ENCODE measurements at regions not wholly inside any gene's neighbourhood (a gene's known extent, or its start where the extent isn't known, plus 50 kb on each side); places are given as distances from the start of the nearest gene placed in this dataset.

DNA sequence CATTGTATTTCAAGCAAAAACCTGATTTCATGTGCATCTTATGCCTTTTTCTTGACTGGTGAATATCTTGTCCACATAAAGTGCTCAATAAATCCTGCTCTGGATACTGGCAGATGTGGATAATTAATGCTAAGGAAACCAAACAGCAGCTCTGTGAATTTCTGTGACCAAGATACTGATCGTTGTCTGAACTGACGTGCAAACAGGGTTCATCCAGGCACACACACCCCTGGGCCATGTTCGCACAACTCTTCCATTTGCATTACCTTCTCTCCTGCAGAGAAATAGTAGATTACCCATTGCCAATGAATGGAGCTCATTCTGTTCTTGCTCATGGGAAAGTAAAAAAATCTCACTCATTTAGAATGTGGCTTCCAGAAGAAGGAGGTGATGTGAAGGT lies 316.2 kb upstream of the TRIB2 start:
- Histone ChIP-seq H3K4me3 (ENCODE audit: control insufficient read depth in 1 of 7, extremely low read depth in 1 of 7, insufficient read depth in 4 of 7, low read depth in 2 of 7, low read length in 6 of 7) (no peak overlapping the region), H3K27me3 (replicated peaks in 2 of 5; ENCODE audit: control insufficient read depth in 4 of 5, insufficient read depth in 5 of 5, low read length in 4 of 5) (peaks cover 0 to 4% (median 0%) of the 10 kb centered on the region in 5 experiments), H3K9me3 (ENCODE audit: control extremely low read depth in 1 of 5, control insufficient read depth in 4 of 5, insufficient read depth in 2 of 5, low read depth in 1 of 5, low read length in 4 of 5) (peaks cover 0 to 8% (median 2%) of the 10 kb centered on the region in 5 experiments), H3K27ac (ENCODE audit: insufficient read depth in 1 of 2, low read depth in 1 of 2, low read length in 2 of 2, poor library complexity in 1 of 2, severe bottlenecking in 2 of 2) (no peak overlapping the region), H3K36me3 (ENCODE audit: control insufficient read depth in 4 of 4, insufficient read depth in 4 of 4, low read length in 3 of 4) (no peaks in the 10 kb centered on the region), H3K4me1 (ENCODE audit: control extremely low read depth in 1 of 4, control insufficient read depth in 4 of 4, insufficient read depth in 4 of 4, low read length in 3 of 4) (no peaks in the 10 kb centered on the region)
- ChIA-PET CTCF (interaction anchor here (1.4 kb wide), 1 partner anchor 10 kb away, joined by 3 read pairs; no protein-coding TSS in a partner anchor), POLR2A (no interaction called here)
- no peak for DNase-seq
- 100% methylated on average over 3 of the region's 3 CpGs for WGBS (ENCODE audit: insufficient coverage)

DNA sequence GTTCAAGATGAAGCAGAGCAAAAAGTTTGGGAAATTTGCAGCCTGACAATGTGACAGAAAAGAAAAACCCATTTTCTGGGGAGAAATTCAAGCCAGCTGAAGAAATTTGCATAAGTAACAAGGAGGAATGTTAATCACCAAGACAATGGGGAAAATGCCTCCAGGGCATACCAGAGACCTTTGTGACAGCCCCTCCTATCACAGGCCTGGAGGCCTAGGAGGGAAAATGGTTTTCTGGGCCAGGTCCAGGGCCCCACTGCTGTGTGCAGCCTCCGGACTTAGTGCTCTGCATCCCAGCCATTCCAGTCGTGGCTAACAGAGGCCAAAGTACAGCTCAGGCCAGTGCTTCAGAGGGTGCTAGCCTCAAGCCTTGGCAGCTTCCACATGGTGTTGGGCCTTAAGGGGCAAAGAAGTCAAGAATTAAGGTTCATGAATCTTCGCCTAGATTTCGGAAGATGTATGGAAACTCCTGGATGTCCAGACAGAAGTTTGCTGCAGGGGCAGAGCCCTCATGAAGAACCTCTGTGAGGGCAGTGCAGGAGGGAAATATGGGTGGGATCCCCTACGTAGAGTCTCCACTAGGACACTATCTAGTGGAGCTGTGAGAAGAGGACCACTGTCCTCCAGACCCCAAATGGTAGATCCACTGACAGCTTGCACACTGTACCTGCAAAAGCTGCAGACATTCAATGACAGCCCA lies 314.1 kb upstream of the TRIB2 start:
- H3K27me3 ChIP-seq (replicated peaks in 2 of 5; ENCODE audit: control insufficient read depth in 4 of 5, insufficient read depth in 5 of 5, low read length in 4 of 5) = no peaks in the 10 kb centered on the region
- ChIA-PET POLR2A (no interaction called here), CTCF (no interaction called here)
- H3K4me1 ChIP-seq (ENCODE audit: control extremely low read depth in 1 of 4, control insufficient read depth in 4 of 4, insufficient read depth in 4 of 4, low read length in 3 of 4) = no peaks in the 10 kb centered on the region
- H3K4me3 ChIP-seq (ENCODE audit: control insufficient read depth in 1 of 7, extremely low read depth in 1 of 7, insufficient read depth in 4 of 7, low read depth in 2 of 7, low read length in 6 of 7) = no peak overlapping the region
- WGBS (ENCODE audit: insufficient coverage) = 99% methylated on average over 5 of the region's 5 CpGs
- H3K36me3 ChIP-seq (ENCODE audit: control insufficient read depth in 4 of 4, insufficient read depth in 4 of 4, low read length in 3 of 4) = no peaks in the 10 kb centered on the region
- no peak for DNase-seq
- peaks cover 0 to 8% (median 2%) of the 10 kb centered on the region in 5 experiments for H3K9me3 ChIP-seq (ENCODE audit: control extremely low read depth in 1 of 5, control insufficient read depth in 4 of 5, insufficient read depth in 2 of 5, low read depth in 1 of 5, low read length in 4 of 5)
- H3K27ac ChIP-seq (ENCODE audit: insufficient read depth in 1 of 2, low read depth in 1 of 2, low read length in 2 of 2, poor library complexity in 1 of 2, severe bottlenecking in 2 of 2) = no peak overlapping the region

DNA sequence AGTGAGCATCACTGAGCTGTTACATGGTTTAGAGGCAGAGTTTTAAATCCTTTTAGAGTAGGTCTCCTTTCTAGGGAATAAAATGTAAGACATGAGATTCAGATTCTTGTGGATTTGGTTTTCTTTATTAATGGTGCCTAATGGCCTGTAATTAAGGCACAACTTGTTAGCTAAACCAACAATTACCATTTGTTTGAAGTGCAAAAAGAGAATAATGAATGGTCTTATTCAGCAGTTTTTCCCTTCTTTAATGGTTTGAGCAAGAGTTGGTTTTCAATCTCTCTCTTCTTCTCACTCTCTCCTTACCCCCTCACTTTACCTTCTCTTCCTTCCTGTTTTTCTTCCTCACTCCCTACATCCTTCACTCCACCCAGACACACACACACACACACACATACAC lies 312.2 kb upstream of the TRIB2 start:
- Histone ChIP-seq H3K27ac (ENCODE audit: insufficient read depth in 1 of 2, low read depth in 1 of 2, low read length in 2 of 2, poor library complexity in 1 of 2, severe bottlenecking in 2 of 2) (no peak overlapping the region), H3K36me3 (ENCODE audit: control insufficient read depth in 4 of 4, insufficient read depth in 4 of 4, low read length in 3 of 4) (no peaks in the 10 kb centered on the region), H3K9me3 (ENCODE audit: control extremely low read depth in 1 of 5, control insufficient read depth in 4 of 5, insufficient read depth in 2 of 5, low read depth in 1 of 5, low read length in 4 of 5) (peaks cover 0 to 8% (median 2%) of the 10 kb centered on the region in 5 experiments), H3K4me3 (ENCODE audit: control insufficient read depth in 1 of 7, extremely low read depth in 1 of 7, insufficient read depth in 4 of 7, low read depth in 2 of 7, low read length in 6 of 7) (no peak overlapping the region), H3K4me1 (ENCODE audit: control extremely low read depth in 1 of 4, control insufficient read depth in 4 of 4, insufficient read depth in 4 of 4, low read length in 3 of 4) (no peaks in the 10 kb centered on the region), H3K27me3 (replicated peaks in 2 of 5; ENCODE audit: control insufficient read depth in 4 of 5, insufficient read depth in 5 of 5, low read length in 4 of 5) (no peaks in the 10 kb centered on the region)
- ChIA-PET CTCF (interaction anchor here (1.4 kb wide), 1 partner anchor 602 kb away, joined by 4 read pairs; no protein-coding TSS in a partner anchor), POLR2A (no interaction called here)
- no peak for DNase-seq

DNA sequence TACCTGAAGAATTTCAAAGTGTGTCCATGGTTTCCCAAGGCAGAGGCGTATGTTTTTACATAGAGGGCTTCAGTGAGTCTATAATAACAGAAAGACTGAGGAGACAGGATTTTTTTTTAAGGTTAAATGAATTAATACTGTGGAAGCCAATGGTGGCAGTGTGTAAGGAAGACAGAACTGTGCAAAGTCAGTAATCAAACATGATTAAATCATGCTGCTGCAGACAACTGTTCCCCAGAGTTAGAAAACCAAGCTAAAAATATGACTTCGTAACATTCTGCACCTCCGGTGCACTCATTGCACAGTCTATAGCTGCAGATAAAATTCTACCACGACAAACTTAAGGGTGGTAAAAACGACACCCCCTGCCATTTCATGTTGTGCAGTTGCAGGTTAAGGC lies 309.6 kb upstream of the TRIB2 start:
- POLR2A ChIA-PET = no interaction called here
- H3K36me3 ChIP-seq (ENCODE audit: control insufficient read depth in 4 of 4, insufficient read depth in 4 of 4, low read length in 3 of 4) = no peaks in the 10 kb centered on the region
- WGBS (ENCODE audit: insufficient coverage) = 79% methylated on average over 4 of the region's 5 CpGs
- DNase-seq = no peak
- H3K27ac ChIP-seq (ENCODE audit: insufficient read depth in 1 of 2, low read depth in 1 of 2, low read length in 2 of 2, poor library complexity in 1 of 2, severe bottlenecking in 2 of 2) = no peak overlapping the region
- H3K27me3 ChIP-seq (replicated peaks in 2 of 5; ENCODE audit: control insufficient read depth in 4 of 5, insufficient read depth in 5 of 5, low read length in 4 of 5) = no peaks in the 10 kb centered on the region
- CTCF ChIA-PET = no interaction called here
- no peaks in the 10 kb centered on the region for H3K4me1 ChIP-seq (ENCODE audit: control extremely low read depth in 1 of 4, control insufficient read depth in 4 of 4, insufficient read depth in 4 of 4, low read length in 3 of 4)
- H3K4me3 ChIP-seq (ENCODE audit: control insufficient read depth in 1 of 7, extremely low read depth in 1 of 7, insufficient read depth in 4 of 7, low read depth in 2 of 7, low read length in 6 of 7) = no peak overlapping the region
- H3K9me3 ChIP-seq (ENCODE audit: control extremely low read depth in 1 of 5, control insufficient read depth in 4 of 5, insufficient read depth in 2 of 5, low read depth in 1 of 5, low read length in 4 of 5) = peaks cover 0 to 12% (median 4%) of the 10 kb centered on the region in 5 experiments

DNA sequence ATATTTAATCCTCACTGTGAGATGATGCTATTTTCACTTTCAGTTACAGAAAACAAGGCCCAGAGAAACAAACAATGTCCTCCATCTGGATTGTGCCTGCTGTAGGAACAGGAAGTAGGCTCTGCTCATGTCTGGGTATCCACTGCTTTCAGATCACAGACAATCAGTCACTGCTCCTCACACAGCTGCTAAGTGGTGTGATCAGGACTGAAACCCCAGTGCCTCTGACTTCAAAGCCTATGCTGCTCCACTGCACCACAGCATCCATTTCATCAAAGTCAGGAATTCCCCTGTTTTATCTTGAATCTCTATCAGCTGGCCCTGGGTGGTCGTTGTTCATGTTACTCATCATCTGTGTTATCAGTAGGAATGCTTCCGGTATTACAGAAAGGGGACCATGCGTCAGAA lies 303.8 kb upstream of the TRIB2 start:
- H3K9me3 ChIP-seq (ENCODE audit: control extremely low read depth in 1 of 5, control insufficient read depth in 4 of 5, insufficient read depth in 2 of 5, low read depth in 1 of 5, low read length in 4 of 5) = peaks cover 0 to 4% (median 2%) of the 10 kb centered on the region in 5 experiments
- H3K4me3 ChIP-seq (ENCODE audit: control insufficient read depth in 1 of 7, extremely low read depth in 1 of 7, insufficient read depth in 4 of 7, low read depth in 2 of 7, low read length in 6 of 7) = no peak overlapping the region
- H3K4me1 ChIP-seq (ENCODE audit: control extremely low read depth in 1 of 4, control insufficient read depth in 4 of 4, insufficient read depth in 4 of 4, low read length in 3 of 4) = no peaks in the 10 kb centered on the region
- no peak overlapping the region for H3K27ac ChIP-seq (ENCODE audit: insufficient read depth in 1 of 2, low read depth in 1 of 2, low read length in 2 of 2, poor library complexity in 1 of 2, severe bottlenecking in 2 of 2)
- peak in 2 of 3 donors; percentile 54 to 61 for DNase-seq
- no peaks in the 10 kb centered on the region for H3K36me3 ChIP-seq (ENCODE audit: control insufficient read depth in 4 of 4, insufficient read depth in 4 of 4, low read length in 3 of 4)
- ChIA-PET POLR2A (interaction anchor here (0.6 kb wide), 1 partner anchor 576 kb away, joined by 5 read pairs; no protein-coding TSS in a partner anchor), CTCF (no interaction called here)
- WGBS (ENCODE audit: insufficient coverage) = 71% methylated on average over 3 of the region's 3 CpGs
- H3K27me3 ChIP-seq (replicated peaks in 2 of 5; ENCODE audit: control insufficient read depth in 4 of 5, insufficient read depth in 5 of 5, low read length in 4 of 5) = no peaks in the 10 kb centered on the region

DNA sequence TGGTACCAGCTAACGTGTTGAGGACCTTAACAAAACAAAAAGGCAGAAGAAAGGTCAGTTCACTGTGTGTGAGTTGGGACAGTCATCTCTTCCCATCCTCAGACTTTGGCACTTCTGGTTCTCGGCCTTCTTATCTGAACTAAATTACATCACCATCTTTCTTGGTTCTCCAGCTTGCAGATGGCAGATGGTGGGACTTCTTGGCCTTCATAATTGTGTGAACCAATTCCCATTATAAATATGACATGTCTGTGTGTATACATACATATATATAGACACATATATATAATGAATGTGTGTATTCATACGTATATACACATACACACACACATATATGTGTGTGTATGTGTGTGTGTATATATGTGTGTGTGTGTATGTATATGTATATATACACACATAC lies 301.2 kb upstream of the TRIB2 start:
- CTCF ChIA-PET = interaction anchor here (1.2 kb wide), 1 partner anchor 296 kb away, joined by 3 read pairs; no protein-coding TSS in a partner anchor
- POLR2A ChIA-PET = no interaction called here

DNA sequence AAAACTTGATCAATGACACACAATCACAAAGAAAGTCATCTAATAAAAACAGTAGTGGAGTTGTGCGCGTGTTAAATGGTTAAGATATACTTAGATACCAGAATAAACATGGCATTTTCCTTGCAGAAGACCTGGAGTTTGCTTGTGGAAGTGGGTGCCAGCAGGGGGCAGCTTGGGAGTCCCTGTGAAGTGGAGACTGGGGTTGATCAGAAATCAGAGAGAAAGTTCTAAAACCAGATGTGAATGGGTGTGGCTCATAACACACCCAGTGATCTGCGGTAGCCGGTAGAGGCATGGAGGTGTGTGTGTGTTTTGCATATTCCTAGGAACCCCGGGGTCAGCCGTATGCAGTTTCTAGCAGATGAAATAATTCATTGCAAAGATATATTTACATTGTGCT lies 300.1 kb upstream of the TRIB2 start:
- ChIA-PET CTCF (interaction anchor here (1.2 kb wide), 1 partner anchor 295 kb away, joined by 3 read pairs; no protein-coding TSS in a partner anchor), POLR2A (no interaction called here)
- Histone ChIP-seq H3K9me3 (ENCODE audit: control extremely low read depth in 1 of 5, control insufficient read depth in 4 of 5, insufficient read depth in 2 of 5, low read depth in 1 of 5, low read length in 4 of 5) (peaks cover 0 to 1% (median under 1%) of the 10 kb centered on the region in 5 experiments), H3K27me3 (replicated peaks in 2 of 5; ENCODE audit: control insufficient read depth in 4 of 5, insufficient read depth in 5 of 5, low read length in 4 of 5) (no peaks in the 10 kb centered on the region), H3K4me1 (ENCODE audit: control extremely low read depth in 1 of 4, control insufficient read depth in 4 of 4, insufficient read depth in 4 of 4, low read length in 3 of 4) (peaks cover 0 to 4% (median 1%) of the 10 kb centered on the region in 4 experiments), H3K36me3 (ENCODE audit: control insufficient read depth in 4 of 4, insufficient read depth in 4 of 4, low read length in 3 of 4) (no peaks in the 10 kb centered on the region), H3K27ac (ENCODE audit: insufficient read depth in 1 of 2, low read depth in 1 of 2, low read length in 2 of 2, poor library complexity in 1 of 2, severe bottlenecking in 2 of 2) (no peak overlapping the region), H3K4me3 (ENCODE audit: control insufficient read depth in 1 of 7, extremely low read depth in 1 of 7, insufficient read depth in 4 of 7, low read depth in 2 of 7, low read length in 6 of 7) (no peak overlapping the region)
- DNase-seq = peak; percentile 27 to 55 (median 45)
- no CpG with 5 or more reads among the region's 6 CpGs for WGBS (ENCODE audit: insufficient coverage)

More for the DNA sequence above, 301.2 kb upstream of the TRIB2 start:
- peaks cover 0 to 4% (median 2%) of the 10 kb centered on the region in 5 experiments for H3K9me3 ChIP-seq (ENCODE audit: control extremely low read depth in 1 of 5, control insufficient read depth in 4 of 5, insufficient read depth in 2 of 5, low read depth in 1 of 5, low read length in 4 of 5)
- 100% methylated on average over 2 of the region's 3 CpGs for WGBS (ENCODE audit: insufficient coverage)
- H3K27me3 ChIP-seq (replicated peaks in 2 of 5; ENCODE audit: control insufficient read depth in 4 of 5, insufficient read depth in 5 of 5, low read length in 4 of 5) = no peaks in the 10 kb centered on the region
- no peak overlapping the region for H3K4me3 ChIP-seq (ENCODE audit: control insufficient read depth in 1 of 7, extremely low read depth in 1 of 7, insufficient read depth in 4 of 7, low read depth in 2 of 7, low read length in 6 of 7)
- DNase-seq = no peak
- peaks cover 0 to 4% (median 1%) of the 10 kb centered on the region in 4 experiments for H3K4me1 ChIP-seq (ENCODE audit: control extremely low read depth in 1 of 4, control insufficient read depth in 4 of 4, insufficient read depth in 4 of 4, low read length in 3 of 4)
- H3K36me3 ChIP-seq (ENCODE audit: control insufficient read depth in 4 of 4, insufficient read depth in 4 of 4, low read length in 3 of 4) = no peaks in the 10 kb centered on the region
- no peak overlapping the region for H3K27ac ChIP-seq (ENCODE audit: insufficient read depth in 1 of 2, low read depth in 1 of 2, low read length in 2 of 2, poor library complexity in 1 of 2, severe bottlenecking in 2 of 2)

Data from common myeloid progenitor, CD34-positive (primary cell).